GM23248 (cell line): ENCODE measurements at regions not wholly inside any gene's neighbourhood (a gene's known extent, or its start where the extent isn't known, plus 50 kb on each side); places are given as distances from the start of the nearest gene placed in this dataset.

ENCODE experiments used
- EZH2 ChIP-seq: fragments of 200-600 bp; sonication (generic); IDR thresholded peaks from 2 replicates; pipeline ENCODE4 v1.6.1; 2018; ENCODE audit warnings: antibody characterized with exemption, mild to moderate bottlenecking; ENCODE audit not compliant: insufficient read depth, poor library complexity, severe bottlenecking
- EZH2phosphoT487 ChIP-seq: fragments of 200-600 bp; sonication (generic); IDR thresholded peaks from 2 replicates; pipeline ENCODE4 v1.6.1; 2018; ENCODE audit warnings: antibody characterized with exemption, moderate library complexity, mild to moderate bottlenecking, low read depth; ENCODE audit not compliant: insufficient read depth

- TF ChIP-seq EZH2 (no peak), EZH2phosphoT487 (no peak)
These were observed 434.4 kb downstream of the HRH4 start for GRCh38 chr18:24894880-24895279.
